NCI-H1694 treated with DMSO at 0.1 percent for 48 hours (cell line): ENCODE measurements at regions not wholly inside any gene's neighbourhood (a gene's known extent, or its start where the extent isn't known, plus 50 kb on each side); places are given as distances from the start of the nearest gene placed in this dataset.

ENCODE experiments used
- DNase-seq: peaks from one replicate; lab custom pipeline; 2025; lab: John Stamatoyannopoulos, UW

GRCh38 chr10:58140691-58141347 is 126.9 kb downstream of the IPMK start:
- DNase-seq = no peak

GRCh38 chr10:58140054-58140453 is 127.6 kb downstream of the IPMK start:
- DNase-seq = no peak

GRCh38 chr10:58137813-58138212 is 129.9 kb downstream of the IPMK start:
- DNase-seq = no peak

GRCh38 chr10:58115218-58116050 is 152.3 kb downstream of the IPMK start:
- no peak for DNase-seq

GRCh38 chr10:58109731-58110130 is 158.0 kb downstream of the IPMK start:
- DNase-seq = no peak

- no peak for DNase-seq
These were observed 160.2 kb downstream of the IPMK start for GRCh38 chr10:58107506-58107905.

- DNase-seq = no peak
These were observed 161.3 kb downstream of the IPMK start for GRCh38 chr10:58106211-58107035.

- no peak for DNase-seq
These were observed 163.3 kb downstream of the IPMK start for GRCh38 chr10:58104351-58104751.

GRCh38 chr10:58102897-58103296 is 164.8 kb downstream of the IPMK start:
- DNase-seq = no peak

GRCh38 chr10:58101682-58102081 is 166.0 kb downstream of the IPMK start:
- no peak for DNase-seq

GRCh38 chr10:58094985-58095718 is 172.5 kb downstream of the IPMK start:
- DNase-seq = no peak

GRCh38 chr10:58091886-58092285 is 175.8 kb downstream of the IPMK start:
- no peak for DNase-seq

GRCh38 chr10:58089739-58090138 is 178.0 kb downstream of the IPMK start:
- no peak for DNase-seq

GRCh38 chr10:58087896-58088295 is 179.8 kb downstream of the IPMK start:
- no peak for DNase-seq

GRCh38 chr10:58086763-58087150 is 180.9 kb downstream of the IPMK start:
- no peak for DNase-seq

- no peak for DNase-seq
These were observed 181.4 kb downstream of the IPMK start for GRCh38 chr10:58086144-58086762.

- no peak for DNase-seq
These were observed 185.4 kb downstream of the IPMK start for GRCh38 chr10:58082248-58082647.

- DNase-seq = no peak
These were observed 186.3 kb downstream of the IPMK start for GRCh38 chr10:58081353-58081752.

GRCh38 chr10:58079461-58079860 is 188.2 kb downstream of the IPMK start:
- DNase-seq = no peak

GRCh38 chr10:58072634-58073033 is 195.1 kb downstream of the IPMK start:
- no peak for DNase-seq

- DNase-seq = no peak
These were observed 196.7 kb downstream of the IPMK start for GRCh38 chr10:58070956-58071355.

- DNase-seq = no peak
These were observed 198.9 kb downstream of the IPMK start for GRCh38 chr10:58068809-58069208.
